Gastrocnemius medialis (tissue), 4 donors: ENCODE measurements at regions not wholly inside any gene's neighbourhood (a gene's known extent, or its start where the extent isn't known, plus 50 kb on each side); places are given as distances from the start of the nearest gene placed in this dataset.

Experiments used
- CTCF ChIP-seq, 5 experiments: fragments of 450-650 bp in 3 of 5; fragments of 200-600 bp in 2 of 5; sonication (generic) in 2 of 5; IDR thresholded peaks in 4 of 5; conservative IDR thresholded peaks in 1 of 5; 1 replicate in 4 of 5; 2 replicates in 1 of 5; pipeline ENCODE4 v1.5.1; 2016 to 2019; ENCODE audit warnings: antibody characterized with exemption in 5 of 5, mild to moderate bottlenecking in 3 of 5, moderate library complexity in 3 of 5
- POLR2A ChIP-seq, 2 donors: fragments of 450-650 bp; IDR thresholded peaks; one replicate each; pipeline ENCODE4 v1.6.1; 2017; ENCODE audit warnings: antibody characterized with exemption in 2 of 2, mild to moderate bottlenecking in 2 of 2, moderate library complexity in 2 of 2

DNA sequence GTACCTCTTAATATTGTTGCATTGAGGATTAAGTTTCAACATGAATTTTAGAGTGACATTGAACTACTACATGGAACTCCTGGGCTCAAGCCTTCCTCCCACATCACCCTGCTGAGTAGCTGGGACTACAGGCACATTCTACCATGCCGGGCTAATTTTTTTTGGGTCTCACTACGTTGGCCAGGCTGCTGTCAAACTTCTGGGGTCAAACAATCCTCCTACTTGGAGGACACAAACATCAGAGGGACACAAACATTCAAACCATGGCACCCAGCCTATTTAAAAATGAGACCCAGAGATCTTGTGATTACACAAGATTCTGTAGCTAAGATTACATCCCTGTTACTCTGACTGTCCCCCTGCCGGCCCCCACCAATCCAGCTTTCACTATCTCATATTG, 180.9 kb downstream of the KCNRG start:
- TF ChIP-seq CTCF (IDR thresholded peaks at IDR 0.05 in 4 of 5, conservative IDR thresholded peaks at IDR 0.05 in 1 of 5) (no peak), POLR2A (IDR thresholded peaks at IDR 0.05) (no peak)
